Activated CD8-positive, alpha-beta memory T cell treated with anti-CD3 and anti-CD28 coated beads for 1 hour (primary cell): ENCODE measurements at regions not wholly inside any gene's neighbourhood (a gene's known extent, or its start where the extent isn't known, plus 50 kb on each side); places are given as distances from the start of the nearest gene placed in this dataset.

Experiments used
- DNase-seq, 2 donors: peaks; one replicate each; pipeline ENCODE4 v3.0.0-alpha.2; 2020; ENCODE audit warnings: low read depth in 1 of 2; ENCODE audit errors: extremely low read depth in 1 of 2

DNA sequence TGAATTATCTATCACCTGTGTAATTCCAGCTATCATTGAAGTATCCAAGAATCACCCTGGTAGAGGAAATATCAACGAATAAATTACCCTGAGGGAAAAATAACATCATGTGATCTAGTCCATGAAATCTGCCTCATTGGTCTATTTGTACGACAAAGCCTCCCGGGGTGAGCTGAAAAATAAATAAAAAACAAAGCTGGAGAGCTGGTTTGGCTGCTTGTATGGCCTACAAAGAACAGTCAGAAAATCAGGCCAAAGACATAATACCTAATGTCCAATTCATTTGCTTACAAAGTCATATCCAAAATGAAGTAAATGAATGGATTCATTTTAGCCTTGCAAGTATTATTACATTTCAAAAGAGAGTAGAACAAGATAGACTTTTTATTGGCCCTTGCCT, 449.9 kb downstream of the KLF12 start:
- DNase-seq: no peak

- no peak for DNase-seq
Observed at GRCh38 chr13:73683746-73684145, 450.5 kb downstream of the KLF12 start.

- DNase-seq: no peak
Observed at GRCh38 chr13:73681779-73682178, 452.4 kb downstream of the KLF12 start.

DNA sequence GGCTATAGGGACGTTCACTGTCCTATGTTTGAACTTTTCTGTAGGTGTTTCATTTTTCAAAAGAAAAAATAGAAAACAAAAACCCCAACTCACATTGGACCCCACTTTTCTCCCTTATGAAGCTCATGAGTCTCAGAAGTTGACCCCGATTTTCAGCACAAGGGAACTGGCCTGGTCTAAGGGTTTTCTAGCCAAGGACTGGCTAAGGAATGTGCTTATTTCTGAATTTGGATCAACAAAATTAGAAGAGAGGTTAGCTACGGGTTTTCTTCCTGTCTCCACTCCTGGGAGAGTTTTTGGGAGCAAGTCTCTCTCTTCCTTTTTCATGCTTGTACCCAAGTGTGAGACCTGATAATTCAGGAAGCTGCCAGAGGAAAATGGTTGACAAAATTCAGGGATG, 453.2 kb downstream of the KLF12 start:
- no peak for DNase-seq

- DNase-seq: no peak
Observed at GRCh38 chr13:73677048-73677601, 457.1 kb downstream of the KLF12 start.

- no peak for DNase-seq
Observed at GRCh38 chr13:73676550-73677047, 457.6 kb downstream of the KLF12 start.

GRCh38 chr13:73675821-73676220, 458.4 kb downstream of the KLF12 start:
- DNase-seq: no peak

DNA sequence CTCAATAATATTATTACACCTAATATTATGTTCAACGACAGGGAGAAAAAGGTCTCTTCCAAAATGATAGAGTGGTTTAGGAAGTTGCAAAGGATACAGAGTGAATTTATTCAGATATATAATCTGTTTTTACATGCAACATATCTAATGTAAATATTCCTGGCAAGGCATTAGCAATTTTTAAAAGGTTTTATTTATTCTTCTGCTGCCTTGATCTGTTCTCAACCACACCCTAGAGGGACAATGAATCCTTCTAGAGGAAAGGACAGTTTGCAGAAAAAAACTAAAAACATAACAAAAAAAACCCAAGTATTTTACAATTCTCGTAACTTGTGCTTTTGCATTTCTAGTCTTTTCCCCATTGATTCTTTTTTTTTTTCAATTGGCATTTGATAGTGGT, 459.6 kb downstream of the KLF12 start:
- no peak for DNase-seq

- DNase-seq: no peak
Observed at GRCh38 chr13:73673931-73674330, 460.3 kb downstream of the KLF12 start.

- no peak for DNase-seq
Observed at GRCh38 chr13:73672492-73672891, 461.7 kb downstream of the KLF12 start.

DNA sequence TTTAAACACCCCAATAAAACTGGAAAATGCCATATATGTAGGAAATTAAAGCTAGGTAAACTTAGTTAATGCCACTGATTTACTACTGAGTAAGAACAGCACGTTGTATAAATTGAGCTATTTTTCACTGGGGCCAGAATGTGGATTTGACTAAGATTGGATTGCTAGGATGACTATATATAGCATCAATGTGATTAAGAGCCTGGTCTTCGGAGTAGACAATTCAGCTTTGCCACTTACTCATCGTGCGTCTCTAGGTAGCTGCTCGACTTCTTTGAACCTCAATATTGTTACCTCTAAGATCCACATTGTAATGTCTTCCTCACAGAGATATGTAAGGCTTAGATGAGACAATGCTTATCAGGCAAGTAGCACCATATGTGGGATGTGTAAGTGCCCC, 462.5 kb downstream of the KLF12 start:
- DNase-seq: no peak

DNA sequence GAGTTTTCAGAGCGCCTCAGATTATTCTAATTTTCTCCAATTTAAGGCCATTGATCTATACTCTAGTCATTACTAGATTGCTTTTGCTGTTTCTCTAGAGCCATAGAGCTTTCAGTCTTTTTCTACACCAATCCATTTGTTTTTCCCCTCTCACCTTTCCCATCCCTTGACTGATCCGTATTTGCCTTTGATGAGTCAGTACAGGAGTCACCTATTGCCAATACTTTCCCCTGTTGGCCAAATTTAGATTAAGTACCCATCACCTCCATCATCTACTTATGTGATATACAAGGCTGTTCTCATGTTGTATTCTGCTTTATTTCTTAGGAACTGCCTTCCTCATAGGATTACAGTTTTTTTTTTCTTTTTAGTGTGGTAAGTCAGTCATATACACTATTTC, 463.2 kb downstream of the KLF12 start:
- DNase-seq: no peak

- no peak for DNase-seq
Observed at GRCh38 chr13:73667756-73668155, 466.4 kb downstream of the KLF12 start.

- DNase-seq: no peak
Observed at GRCh38 chr13:73665261-73665660, 468.9 kb downstream of the KLF12 start.

DNA sequence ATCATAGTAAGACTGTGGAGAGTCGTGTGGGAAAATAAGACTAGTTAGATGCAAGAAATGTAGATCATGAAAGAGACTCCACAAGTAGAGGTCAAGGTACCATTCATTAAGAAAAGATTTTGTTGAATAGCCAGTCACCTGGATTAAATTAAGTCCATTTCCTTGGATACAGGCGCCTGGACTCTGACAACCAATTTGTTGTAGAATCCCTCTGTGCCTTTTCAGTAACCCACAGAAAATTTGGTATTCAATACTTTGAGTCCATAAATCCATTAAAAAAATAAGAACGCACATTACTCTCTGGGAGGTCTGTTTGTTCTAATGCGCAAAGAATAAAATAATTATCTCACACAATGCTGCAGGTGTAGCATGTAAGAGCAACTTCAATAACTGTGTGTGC, 469.4 kb downstream of the KLF12 start:
- no peak for DNase-seq

DNA sequence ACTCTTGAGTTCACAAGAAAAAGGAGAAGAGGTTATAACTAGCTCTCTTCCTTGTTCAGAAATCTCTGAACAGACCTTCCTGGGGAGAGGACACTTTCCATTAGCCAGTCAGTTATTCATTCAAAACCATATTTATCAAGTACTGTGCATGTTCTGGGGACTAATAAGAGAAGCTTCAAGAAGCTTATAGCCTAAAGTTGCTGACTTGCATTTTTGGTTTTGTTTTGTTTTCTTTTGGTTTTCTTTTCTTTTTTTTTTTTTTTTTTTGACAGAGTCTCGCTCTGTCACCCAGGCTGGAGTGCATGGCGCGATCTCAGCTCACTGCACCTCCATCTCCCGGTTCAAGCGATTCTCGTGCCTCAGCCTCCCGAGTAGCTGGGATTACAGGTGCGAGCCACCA, 471.4 kb downstream of the KLF12 start:
- DNase-seq: no peak

DNA sequence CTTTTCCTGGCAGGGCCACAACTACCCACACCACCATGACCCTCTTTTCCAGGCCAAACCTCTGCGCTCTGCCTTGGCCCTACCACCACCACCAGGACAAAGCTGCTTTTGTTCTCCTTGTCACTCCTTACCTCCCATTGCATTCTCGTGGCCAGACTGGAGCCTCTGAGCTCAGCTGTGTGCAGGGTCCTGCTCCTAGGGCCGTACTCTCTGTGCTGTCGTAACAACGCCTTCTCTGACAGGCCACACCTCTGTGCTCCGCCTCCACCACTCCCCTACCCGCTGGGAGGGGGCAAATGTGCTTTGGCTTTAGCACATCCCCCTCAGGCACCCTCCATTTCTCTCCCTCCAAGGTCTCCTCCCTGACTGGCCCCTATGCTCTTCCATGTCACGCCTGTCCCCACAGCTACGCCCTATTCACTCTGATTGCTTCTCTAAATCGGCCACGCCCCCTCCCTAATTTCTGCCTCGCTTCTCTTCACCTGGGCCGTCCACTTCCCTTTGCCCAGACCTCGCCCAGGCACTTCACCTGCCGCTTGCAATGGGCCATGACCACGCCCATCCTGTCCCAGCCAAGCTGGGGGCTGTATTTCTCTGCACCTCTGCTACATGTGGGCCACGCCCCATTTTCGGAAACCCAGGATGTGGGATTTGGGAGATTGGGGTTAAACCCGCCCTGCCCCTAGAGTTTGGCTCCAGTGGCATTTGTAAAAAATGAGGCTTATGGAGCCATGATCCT, 472.3 kb downstream of the KLF12 start:
- no peak for DNase-seq

GRCh38 chr13:73661066-73661465, 473.1 kb downstream of the KLF12 start:
- DNase-seq: no peak

- no peak for DNase-seq
Observed at GRCh38 chr13:73658639-73659038, 475.6 kb downstream of the KLF12 start.

DNA sequence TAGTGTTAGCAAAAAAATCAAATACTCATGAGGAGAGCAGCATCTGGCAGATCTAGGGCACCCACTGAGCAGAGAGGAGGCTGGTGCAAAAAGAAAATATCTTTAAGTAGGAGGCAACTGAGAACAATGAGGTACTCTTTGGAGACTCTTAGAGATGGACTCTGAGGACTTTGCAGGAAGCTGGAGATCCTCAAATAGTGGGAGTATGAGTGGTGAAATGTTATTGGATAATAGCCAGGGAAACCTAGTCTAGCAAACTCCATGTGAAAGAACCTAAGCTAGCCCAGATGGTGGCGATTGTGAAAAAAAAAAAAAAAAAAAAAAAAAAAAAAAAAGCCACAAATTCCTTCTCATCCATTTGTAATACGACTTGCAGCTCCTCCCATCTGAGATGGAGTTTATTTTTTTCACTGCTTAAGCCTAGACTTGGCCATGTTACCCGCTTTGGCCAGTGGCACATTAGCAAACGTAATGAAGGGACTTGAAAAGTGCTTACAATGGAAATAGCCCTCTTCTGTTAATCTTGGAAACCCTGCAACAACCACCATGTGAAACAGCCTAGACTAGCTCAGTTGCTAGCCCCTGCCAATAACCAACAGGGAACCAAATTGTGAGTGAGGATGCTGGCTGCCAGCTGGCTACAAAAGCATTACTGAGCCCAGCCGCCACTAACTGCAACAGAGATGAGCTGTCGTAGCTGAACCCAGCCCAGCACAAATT, 476.2 kb downstream of the KLF12 start:
- no peak for DNase-seq

- DNase-seq: no peak
Observed at GRCh38 chr13:73656863-73657262, 477.3 kb downstream of the KLF12 start.

DNA sequence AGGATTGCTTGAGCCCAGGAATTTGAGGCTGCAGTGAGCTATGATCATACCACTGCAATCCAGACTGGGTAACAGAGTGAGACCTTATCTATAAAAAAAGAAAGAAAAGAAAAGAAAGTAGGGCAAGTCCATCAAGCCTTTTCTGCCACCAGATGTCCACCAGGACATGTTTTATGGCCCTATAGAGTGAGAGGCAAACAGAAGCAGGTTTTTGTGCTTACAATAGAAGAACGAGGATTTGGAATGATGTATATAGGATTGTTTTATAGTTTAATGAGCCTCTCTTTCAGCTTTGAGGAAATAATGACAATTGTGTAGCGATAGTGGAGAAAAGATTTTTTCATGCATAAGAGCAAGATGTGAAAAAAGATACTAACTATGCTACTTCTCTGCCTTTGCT, 480.5 kb downstream of the KLF12 start:
- no peak for DNase-seq
